Thyroid gland (tissue), 4 donors: ENCODE measurements at regions not wholly inside any gene's neighbourhood (a gene's known extent, or its start where the extent isn't known, plus 50 kb on each side); places are given as distances from the start of the nearest gene placed in this dataset.

ENCODE experiments used
- DNase-seq, 2 donors: peaks; one replicate each; pipeline ENCODE4 v3.0.0-alpha.2; 2019
- H3K27ac ChIP-seq, 3 donors: fragments of 200-600 bp; sonication (generic); 1 replicate in 2 of 3; 2 replicates in 1 of 3; pipeline ENCODE4 v1.5.1; 2016 to 2019; ENCODE audit warnings: mild to moderate bottlenecking in 1 of 3, moderate library complexity in 1 of 3
- H3K27me3 ChIP-seq: fragments of 200-600 bp; sonication (generic); one replicate; pipeline ENCODE4 v1.5.1; 2019
- H3K36me3 ChIP-seq, 2 donors: fragments of 200-600 bp; sonication (generic); one replicate each; pipeline ENCODE4 v1.5.1; 2016 to 2019
- H3K4me1 ChIP-seq, 2 donors: fragments of 200-600 bp; sonication (generic); one replicate each; pipeline ENCODE4 v1.5.1; 2017 to 2019
- H3K4me3 ChIP-seq, 3 donors: fragments of 200-600 bp; sonication (generic); replicated peaks in 1 of 3; 1 replicate in 2 of 3; 2 replicates in 1 of 3; pipeline ENCODE4 v1.5.1; 2016; ENCODE audit warnings: mild to moderate bottlenecking in 1 of 3
- H3K9me3 ChIP-seq: fragments of 200-600 bp; sonication (generic); one replicate; pipeline ENCODE4 v1.5.1; 2017
- POLR2A ChIP-seq, 2 donors: fragments of 450-650 bp; IDR thresholded peaks; one replicate each; pipeline ENCODE4 v1.6.1; 2017; ENCODE audit warnings: antibody characterized with exemption in 2 of 2, mild to moderate bottlenecking in 2 of 2, moderate library complexity in 1 of 2
- WGBS, 2 donors: methylation state at CpG; one replicate each; pipeline ENCODE4 v1.1.5; 2017; 5-methylcytosine and 5-hydroxymethylcytosine counted together
- intact Hi-C: fragments of 100-400 bp; cut with DNase I; formaldehyde crosslinking; loops from one replicate; pipeline ENCODE4 v1.15.1; 2023
- TF ChIP-seq, protein P1 (sequence below), 6 experiments: fragments of 200-600 bp in 3 of 6; fragments of 450-650 bp in 3 of 6; sonication (generic) in 3 of 6; IDR thresholded peaks; one replicate each; pipeline ENCODE4 v1.5.1; 2016 to 2019; ENCODE audit warnings: antibody characterized with exemption in 6 of 6, mild to moderate bottlenecking in 2 of 6, inconsistent platforms in 1 of 6, moderate library complexity in 1 of 6

DNA sequence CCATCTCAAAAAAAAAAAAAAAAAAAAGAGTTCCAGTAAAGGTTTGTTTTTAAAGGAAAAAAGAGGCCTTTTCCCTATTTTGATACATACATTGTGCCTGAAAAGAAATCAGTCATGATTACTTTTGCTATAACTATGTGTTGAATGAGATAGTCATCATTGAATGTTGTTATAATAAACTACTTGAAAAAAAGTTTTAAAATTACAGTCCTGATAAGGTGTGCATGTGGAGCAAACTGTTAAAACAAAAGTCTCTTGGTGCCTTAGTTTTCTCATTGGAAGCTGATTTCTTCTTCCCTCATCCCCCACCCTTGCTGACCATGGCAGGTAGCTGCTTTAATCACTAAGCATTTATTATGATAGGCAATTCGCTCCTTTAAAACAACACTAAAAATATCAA lies 172.3 kb upstream of the TBCA start:
- 81 to 85% methylated on average over 1 of the region's 1 CpG for WGBS, 2 donors

DNA sequence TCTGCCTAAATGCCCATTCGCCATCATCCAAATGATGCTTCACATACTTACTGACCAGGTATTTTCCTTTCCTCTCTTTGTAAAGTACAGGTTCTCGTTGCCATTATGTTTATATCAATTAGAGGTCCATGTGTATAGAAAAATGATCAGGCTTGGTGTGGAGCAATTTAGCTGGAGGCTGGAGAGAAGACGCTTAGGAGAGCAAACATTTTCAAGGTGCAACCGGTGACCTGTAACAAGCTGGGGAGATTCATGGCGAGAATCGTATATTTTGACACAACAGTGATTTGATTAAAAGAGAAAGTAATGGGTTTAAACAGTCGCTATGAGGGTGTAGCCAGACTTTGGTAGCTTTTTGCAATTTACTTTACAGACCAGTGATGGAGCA lies 170.9 kb upstream of the TBCA start:
- intact Hi-C loops = no loop called here
- Histone ChIP-seq H3K36me3 (no peaks in the 10 kb centered on the region), H3K4me1 (no peaks in the 10 kb centered on the region), H3K27ac (no peak overlapping the region), H3K27me3 (no peaks in the 10 kb centered on the region), H3K4me3 (no peak overlapping the region), H3K9me3 (no peaks in the 10 kb centered on the region)
- 66 to 70% methylated on average over 7 of the region's 7 CpGs for WGBS, 2 donors
- TF ChIP-seq, protein P1, sequence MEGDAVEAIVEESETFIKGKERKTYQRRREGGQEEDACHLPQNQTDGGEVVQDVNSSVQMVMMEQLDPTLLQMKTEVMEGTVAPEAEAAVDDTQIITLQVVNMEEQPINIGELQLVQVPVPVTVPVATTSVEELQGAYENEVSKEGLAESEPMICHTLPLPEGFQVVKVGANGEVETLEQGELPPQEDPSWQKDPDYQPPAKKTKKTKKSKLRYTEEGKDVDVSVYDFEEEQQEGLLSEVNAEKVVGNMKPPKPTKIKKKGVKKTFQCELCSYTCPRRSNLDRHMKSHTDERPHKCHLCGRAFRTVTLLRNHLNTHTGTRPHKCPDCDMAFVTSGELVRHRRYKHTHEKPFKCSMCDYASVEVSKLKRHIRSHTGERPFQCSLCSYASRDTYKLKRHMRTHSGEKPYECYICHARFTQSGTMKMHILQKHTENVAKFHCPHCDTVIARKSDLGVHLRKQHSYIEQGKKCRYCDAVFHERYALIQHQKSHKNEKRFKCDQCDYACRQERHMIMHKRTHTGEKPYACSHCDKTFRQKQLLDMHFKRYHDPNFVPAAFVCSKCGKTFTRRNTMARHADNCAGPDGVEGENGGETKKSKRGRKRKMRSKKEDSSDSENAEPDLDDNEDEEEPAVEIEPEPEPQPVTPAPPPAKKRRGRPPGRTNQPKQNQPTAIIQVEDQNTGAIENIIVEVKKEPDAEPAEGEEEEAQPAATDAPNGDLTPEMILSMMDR (IDR thresholded peaks at IDR 0.05) = no peak
- no peak for TF ChIP-seq POLR2A (IDR thresholded peaks at IDR 0.05)
- DNase-seq = no peak

More for the DNA sequence above, 172.3 kb upstream of the TBCA start:
- Histone ChIP-seq H3K27ac (no peak overlapping the region), H3K4me1 (no peaks in the 10 kb centered on the region), H3K36me3 (no peaks in the 10 kb centered on the region), H3K27me3 (no peaks in the 10 kb centered on the region), H3K4me3 (no peak overlapping the region), H3K9me3 (no peaks in the 10 kb centered on the region)
- intact Hi-C loops = no loop called here
- no peak for TF ChIP-seq POLR2A (IDR thresholded peaks at IDR 0.05)
- TF ChIP-seq, protein P1 (IDR thresholded peaks at IDR 0.05) = no peak
- no peak for DNase-seq

DNA sequence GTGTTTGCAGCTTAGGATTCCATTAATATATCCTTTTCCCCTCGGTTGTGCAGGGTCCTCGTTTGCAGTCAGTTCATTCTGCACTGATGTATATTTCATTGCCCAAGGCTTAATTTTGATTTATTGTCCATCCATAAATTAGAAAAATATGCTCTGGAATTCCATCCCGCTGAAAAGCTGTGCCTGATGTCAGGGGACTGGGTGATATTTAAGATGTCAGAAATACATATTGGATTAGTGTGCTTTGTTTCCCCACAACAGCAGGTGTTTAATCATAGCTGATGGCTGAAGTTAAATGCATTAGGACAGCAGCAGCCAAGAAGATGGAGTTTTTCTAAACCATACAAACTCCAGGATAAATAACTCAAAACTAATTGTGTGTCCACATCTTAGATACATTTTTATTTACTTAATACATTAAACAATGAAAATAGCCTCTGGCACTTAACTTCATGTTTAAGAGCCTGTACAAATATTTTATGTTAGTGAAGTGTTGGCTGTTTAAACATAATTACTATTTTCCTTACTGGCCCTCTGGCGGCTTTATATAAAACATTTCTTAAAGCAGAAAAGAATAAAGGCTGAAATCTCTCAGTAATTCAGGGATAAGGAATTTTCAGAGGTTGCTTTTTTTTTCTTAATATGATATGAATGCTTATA lies 170.4 kb upstream of the TBCA start:
- TF ChIP-seq, protein P1 (IDR thresholded peaks at IDR 0.05) = no peak
- no peak for TF ChIP-seq POLR2A (IDR thresholded peaks at IDR 0.05)

DNA sequence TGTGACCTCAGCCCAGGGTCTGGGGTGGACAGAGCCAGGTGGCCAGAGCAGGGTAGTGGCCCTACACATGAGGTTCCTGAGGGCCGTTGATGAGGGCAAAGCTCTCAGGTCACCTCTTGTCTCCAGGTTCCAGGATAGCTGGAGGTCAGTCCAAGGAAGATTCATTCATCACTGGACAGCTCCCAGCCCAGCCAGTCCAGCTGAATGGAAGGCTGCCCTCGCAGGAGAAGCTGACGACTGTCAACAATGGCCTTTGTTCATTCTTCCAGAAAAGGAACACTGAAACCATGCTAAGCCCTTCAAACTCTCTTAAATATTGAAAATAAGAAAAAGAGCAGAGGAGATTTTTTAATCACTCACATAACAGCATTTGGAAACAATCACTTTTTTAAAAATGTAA lies 169.7 kb upstream of the TBCA start:
- H3K4me3 ChIP-seq = no peak overlapping the region
- no peaks in the 10 kb centered on the region for H3K27me3 ChIP-seq
- H3K4me1 ChIP-seq = no peaks in the 10 kb centered on the region
- no peaks in the 10 kb centered on the region for H3K9me3 ChIP-seq
- intact Hi-C loops = no loop called here
- DNase-seq = no peak
- H3K27ac ChIP-seq = no peak overlapping the region
- TF ChIP-seq, protein P1 (IDR thresholded peaks at IDR 0.05) = no peak
- TF ChIP-seq POLR2A (IDR thresholded peaks at IDR 0.05) = no peak
- WGBS, 2 donors = 49 to 58% methylated on average over 3 of the region's 3 CpGs
- no peaks in the 10 kb centered on the region for H3K36me3 ChIP-seq

More for the DNA sequence above, 170.4 kb upstream of the TBCA start:
- Histone ChIP-seq H3K4me1 (no peaks in the 10 kb centered on the region), H3K27ac (no peak overlapping the region), H3K9me3 (no peaks in the 10 kb centered on the region), H3K36me3 (no peaks in the 10 kb centered on the region), H3K4me3 (no peak overlapping the region), H3K27me3 (no peaks in the 10 kb centered on the region)
- DNase-seq = no peak
- intact Hi-C loops = no loop called here
- WGBS, 2 donors = 54 to 63% methylated on average over 4 of the region's 4 CpGs

DNA sequence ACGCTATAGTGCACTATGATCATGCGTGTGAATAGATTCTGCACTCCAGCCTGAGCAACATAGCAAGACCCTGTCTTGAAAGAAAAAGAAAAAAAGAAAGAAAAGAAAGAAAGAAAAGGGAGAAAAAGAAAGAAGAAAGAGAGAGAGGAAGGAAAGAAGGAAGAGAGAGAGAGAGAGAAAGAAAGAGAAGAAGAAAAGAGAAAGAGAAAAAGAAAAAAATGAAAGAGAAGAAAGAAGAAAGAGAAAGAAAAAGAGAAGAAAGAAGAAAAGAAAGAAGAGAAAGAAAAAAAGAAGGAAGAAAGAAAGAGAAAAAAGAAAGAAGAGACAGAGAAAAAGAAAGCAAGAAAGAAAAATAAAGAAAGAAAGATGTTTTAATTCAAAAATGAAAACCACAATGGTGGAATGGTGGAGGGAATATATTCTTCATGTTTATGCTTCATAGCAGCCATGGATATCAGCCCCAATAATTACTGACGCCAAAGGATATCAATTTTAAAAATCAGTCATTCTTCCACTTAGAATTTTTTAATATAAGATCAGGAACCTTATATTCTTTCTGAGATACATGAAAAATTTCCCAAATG lies 168.7 kb upstream of the TBCA start:
- no peak for DNase-seq
- Histone ChIP-seq H3K9me3 (no peaks in the 10 kb centered on the region), H3K27ac (no peak overlapping the region), H3K4me1 (no peaks in the 10 kb centered on the region), H3K36me3 (no peaks in the 10 kb centered on the region), H3K27me3 (no peaks in the 10 kb centered on the region), H3K4me3 (no peak overlapping the region)
- 93 to 98% methylated on average over 3 of the region's 3 CpGs for WGBS, 2 donors
- intact Hi-C loops = no loop called here
- TF ChIP-seq POLR2A (IDR thresholded peaks at IDR 0.05) = no peak
- TF ChIP-seq, protein P1 (IDR thresholded peaks at IDR 0.05) = no peak
